Left hindlimb (tissue), 1 donor: ENCODE measurements at regions not wholly inside any gene's neighbourhood (a gene's known extent, or its start where the extent isn't known, plus 50 kb on each side); places are given as distances from the start of the nearest gene placed in this dataset.
A peak's percentile ranks its signal among the peaks of the same experiment; 100 is the strongest.
"Not testable (repeated sequence)": the region's sequence is repeated elsewhere in the genome, so short reads cannot be mapped to it uniquely, and the experiment has no call there.

Experiments
- DNase-seq: peaks from one replicate; pipeline ENCODE4 v3.0.0-alpha.2; 2018

DNA sequence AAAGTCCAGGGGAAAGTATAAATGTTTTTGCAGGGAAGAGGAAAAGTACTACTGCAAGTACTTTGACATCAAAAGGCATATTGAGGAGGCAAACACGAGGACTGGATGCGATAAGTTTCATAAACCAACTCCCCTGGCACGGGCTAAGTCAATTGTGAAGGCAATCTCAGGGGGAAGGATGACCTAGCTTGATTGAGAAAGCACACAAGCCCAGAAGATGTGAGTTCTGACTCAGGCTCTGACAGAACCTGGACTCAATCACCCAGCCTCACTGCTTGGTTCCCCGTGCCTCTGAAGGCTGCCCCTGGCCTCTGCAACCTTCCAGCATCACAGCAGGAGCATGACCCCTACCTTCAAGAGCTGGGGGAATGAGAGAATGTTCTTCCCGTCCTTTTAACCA, 93.2 kb upstream of the ZNF438 start:
- DNase-seq, result no peak

DNA sequence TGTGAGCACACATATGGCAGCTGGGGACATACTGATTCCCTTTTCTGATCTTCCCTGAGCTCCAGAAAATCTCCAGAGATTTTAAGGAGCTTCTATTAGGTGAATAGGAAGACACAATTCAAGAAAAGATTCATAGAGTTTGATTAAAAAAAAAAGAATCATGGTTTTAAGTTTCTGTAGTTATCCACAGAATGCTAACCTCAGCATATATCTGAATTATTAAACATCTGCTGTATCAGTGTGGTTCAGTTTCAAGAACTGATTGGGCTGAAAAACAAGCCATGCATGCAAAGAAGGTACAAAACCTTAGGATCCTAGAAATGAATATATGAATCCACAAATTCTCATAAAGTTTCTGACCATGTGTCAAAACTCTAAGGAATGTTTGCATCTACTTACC, 94.1 kb upstream of the ZNF438 start:
- no peak for DNase-seq

DNA sequence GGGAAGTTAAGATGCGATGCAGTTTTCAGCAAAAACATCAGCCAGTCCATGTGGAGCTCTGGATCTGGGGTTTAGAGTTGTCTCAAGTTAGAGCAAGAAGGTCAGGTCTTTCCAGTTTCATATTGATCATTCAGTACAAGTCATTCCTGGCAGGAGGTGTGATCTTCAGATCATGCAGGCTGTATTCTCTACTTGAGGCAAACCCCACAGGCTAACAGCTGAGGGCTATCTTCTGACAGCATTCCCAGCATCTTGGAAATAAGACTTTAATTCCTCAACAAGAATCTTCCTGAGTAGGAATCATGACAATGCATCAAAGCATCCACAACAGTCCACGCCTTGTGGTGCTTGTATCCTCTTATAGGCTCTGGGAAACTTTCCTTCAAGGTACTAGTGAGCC, 94.9 kb upstream of the ZNF438 start:
- DNase-seq, result no peak

DNA sequence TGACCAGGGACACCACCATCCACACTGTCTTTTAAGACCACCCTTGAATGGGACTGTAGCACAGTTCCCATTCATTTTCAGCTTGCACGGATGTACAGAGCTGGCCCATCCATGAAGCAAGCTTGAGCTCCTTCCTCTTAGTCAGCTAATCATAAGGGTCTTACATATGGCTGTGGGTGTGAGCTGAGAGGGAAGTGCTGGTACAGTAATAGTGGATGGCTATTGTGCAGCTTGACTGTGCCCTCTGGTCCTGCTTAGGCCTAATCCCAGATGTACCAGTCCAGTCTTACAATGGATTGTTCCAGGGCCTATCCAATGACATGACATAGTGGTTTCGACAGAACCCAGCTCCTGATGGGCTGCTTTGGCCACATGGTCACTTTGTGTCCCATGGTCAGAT, 96.9 kb upstream of the ZNF438 start:
- DNase-seq, result no peak

DNA sequence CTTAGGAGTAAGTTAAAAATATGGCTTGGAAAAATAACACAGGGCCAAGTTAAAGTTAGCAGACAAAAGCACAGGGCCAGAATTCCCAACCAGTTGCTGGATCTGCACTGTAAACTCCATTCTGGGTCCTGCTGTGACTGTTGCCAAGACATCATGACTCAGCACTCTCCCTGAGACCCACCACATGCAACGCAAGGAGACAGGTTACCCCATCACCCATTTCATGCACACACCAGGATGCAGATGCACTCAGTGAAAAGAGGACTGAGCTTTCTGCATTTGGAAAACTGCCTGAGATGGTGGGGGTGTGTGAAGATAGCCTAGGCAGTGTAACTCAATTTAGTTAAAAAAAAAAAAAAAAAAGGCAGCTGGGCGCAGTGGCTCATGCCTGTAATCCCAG, 97.6 kb upstream of the ZNF438 start:
- DNase-seq, result no peak

DNA sequence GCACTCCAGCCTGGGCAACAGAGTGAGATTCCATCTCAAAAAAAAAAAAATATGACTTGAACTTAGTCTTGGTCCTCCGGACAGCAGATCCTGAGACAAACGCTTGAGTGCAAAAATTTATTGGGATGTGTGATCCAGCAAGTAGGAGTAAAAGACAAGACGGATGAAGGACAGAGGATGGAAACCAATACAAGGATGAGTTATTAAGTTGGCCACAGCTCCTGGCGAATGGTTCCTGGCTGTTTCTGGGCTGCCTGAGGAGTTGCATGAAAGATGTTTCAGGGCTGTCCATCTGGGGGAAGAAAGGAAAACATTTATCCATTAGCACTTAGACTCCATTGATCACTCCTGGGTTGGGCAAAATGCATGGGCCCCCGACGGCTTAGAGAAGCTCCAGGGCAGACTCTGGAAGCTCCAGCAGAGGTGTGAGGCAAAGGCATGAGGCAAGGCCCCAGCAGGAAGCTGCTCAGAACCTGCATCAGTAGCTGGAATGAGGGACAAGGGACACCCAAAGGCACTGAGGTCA, 98.3 kb upstream of the ZNF438 start:
- no peak for DNase-seq

DNA sequence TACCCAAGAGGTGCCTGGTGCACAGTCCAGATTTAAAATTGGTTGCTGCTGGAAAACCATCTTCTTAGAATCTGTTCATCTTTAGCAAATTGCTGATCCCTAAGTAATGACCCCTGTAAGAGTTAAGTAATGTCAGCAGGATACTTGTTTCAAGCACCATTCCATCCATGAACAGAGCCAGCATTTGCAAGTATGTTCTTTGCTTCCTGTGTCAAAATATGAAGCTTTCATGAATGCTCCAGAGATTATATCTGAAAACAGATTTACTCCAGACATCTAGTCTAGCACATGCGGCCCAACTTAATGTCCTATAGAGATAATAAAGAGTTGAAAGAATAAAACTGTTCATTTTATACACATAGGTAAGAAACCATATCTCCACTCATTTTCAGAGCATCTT, 98.7 kb upstream of the ZNF438 start:
- no peak for DNase-seq

DNA sequence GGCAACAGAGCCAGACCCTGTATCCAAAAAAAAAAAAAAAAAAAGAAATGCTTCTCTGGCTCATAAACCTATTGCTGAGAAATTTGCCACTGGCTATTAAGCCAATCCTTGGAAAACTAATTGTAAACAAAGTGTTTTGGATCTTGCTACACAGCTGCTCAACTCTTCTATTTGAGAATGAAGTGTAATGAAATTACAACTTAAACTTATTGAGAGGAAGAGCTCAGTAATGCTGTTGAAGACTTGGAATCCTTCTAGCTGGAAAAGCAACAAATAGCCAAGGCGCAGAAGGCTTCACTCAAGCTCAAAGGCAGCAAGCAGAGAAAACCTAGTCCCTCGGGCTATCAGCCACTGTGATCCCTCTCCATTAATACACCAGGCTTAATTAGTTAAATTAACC, 99.6 kb upstream of the ZNF438 start:
- no peak for DNase-seq

DNA sequence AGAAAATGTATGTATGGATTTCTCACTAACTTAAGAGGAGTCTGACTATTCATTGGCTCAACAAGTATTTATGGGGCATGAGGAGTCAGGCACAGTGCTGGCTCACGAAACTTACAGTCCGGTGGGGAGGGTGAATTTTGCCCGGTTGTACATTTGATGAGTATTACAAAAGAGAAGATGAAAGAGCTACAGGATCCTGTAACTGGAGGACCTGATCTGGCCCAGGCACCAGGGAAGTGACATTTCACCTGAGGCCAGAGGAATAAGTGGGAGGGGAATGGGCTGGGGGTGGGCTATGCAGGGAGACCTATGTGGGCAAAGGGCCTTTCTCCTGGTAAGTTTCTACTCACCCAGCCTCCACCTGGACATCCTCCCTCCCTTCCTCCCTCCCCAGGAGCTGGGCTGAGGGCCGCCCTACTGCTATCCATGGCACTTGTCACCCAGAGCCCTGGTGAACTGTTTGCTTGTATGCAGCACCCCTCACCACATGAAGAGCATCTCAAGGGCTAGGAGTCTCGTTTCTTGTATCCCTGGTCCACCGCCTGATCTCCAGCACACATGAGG, 101.1 kb upstream of the ZNF438 start:
- no peak for DNase-seq

DNA sequence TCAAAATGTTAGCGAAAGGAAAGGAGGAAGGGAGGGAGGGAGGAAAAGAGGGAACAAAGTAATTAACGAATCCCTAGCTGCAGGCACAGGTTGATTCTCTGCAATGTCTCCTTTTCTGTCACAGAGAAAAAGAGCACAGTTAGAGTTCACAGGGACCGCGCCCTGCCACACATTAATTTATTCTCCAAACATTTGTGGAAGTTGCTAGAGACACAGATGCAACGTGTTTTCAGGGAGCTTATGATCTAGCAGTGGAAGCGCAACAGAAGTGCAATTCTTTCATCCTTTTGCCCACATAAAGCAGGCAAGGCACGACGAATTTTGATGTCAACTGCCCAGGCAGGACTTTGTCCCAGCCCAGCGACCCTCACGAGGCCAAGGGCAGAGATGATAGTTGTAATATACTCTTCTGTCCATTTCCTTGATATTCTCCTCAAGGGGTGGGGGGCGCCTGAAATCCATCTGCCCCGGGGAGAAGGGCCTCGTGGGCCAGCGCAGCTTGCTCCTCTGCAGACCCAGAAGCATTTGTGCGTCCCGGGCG, 101.7 kb upstream of the ZNF438 start:
- DNase-seq, result no peak

DNA sequence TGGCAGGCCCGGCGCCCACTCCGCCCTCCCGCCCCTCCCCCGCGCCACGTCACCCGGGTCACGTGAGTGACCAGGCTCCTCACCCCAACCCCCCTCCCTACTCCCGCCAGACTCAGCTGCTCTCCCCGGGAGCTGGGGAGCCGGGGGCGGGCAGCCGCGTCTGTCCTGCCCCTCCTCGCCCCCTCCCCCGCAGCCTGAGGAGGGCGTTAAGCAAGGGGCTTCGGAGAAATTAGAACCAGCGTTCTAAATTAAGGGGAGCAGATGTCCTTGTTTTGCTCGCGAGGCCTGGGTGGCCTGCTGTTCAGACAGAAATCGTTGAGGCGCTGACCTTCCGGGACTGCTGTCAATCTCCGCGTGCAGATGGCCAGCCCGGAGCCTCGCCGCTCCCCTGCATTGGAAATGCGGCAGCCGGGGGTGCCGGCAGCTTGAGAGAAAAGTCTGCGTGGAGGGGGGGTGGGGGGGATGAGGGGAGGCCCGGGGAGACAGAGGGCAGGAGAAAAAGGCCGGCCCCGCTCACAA, 102.2 kb upstream of the ZNF438 start:
- peak; percentile 92 for DNase-seq

DNA sequence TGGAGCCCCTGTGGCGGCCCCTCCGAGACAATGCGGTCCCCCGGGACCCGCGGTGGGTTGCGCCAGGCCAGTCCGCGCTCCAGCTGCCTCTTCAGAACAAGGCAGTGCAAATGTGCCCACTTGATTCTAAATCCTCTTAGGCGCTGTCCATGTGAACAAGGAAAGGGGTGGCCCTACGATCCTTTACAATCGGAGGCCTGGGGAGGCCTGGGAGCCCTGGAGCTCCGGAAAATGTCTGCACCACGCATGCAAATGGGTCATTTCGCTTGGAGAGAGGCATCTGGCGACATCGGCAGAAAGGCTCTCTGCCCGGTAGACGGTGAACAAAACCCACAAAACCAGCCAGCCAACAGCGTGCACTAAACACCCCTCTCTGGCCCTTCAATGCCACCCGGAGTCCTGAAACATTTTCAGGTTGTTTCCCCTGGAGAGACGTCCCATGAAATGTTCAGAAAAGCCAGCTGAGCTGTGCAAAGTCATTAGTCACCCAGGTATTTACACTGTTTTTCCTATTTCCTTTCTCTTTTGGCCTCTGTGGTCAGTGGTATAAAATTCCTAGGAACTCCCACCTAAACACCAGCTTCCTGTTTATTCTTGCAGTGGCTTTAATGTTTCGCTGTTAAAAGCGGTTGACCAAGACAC, 102.8 kb upstream of the ZNF438 start:
- no peak for DNase-seq

DNA sequence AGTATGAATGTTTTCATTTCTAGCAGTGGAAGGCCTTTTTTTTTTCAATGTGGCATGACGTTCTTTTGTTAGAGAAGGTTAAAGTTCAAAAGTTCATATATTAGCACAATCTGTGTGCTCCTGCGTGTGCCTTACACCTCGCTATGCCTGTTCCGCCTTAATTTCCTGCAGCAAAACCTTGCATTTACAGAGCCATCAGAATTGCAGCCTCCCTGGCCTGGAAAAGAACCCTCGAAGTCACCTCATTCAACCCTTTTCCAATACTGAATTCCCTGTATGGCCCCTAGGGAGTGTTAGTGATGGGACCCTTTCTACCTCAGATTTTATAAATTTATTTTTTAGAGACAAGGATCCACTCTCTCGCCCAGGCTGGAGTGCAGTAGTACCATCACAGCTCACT, 103.5 kb upstream of the ZNF438 start:
- DNase-seq, result no peak

DNA sequence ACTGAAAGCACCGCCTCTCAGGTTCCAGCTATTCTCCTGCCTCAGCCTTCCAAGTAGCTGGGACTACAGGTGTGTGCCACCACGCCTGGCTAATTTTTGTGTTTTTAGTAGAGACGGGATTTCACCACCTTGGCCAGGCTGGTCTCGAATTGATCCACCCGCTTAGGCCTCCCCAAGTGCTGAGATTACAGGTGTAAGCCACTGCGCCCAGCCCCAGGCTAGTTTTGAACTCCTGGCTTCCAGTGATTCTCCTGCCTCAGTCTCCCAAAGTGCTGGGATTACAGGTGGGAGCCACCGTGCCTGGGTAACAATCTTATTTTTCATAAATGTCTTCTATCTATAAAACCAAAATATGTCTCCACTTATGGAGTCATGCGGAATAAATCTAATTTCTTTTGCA, 104.1 kb upstream of the ZNF438 start:
- DNase-seq, result not testable (repeated sequence)

DNA sequence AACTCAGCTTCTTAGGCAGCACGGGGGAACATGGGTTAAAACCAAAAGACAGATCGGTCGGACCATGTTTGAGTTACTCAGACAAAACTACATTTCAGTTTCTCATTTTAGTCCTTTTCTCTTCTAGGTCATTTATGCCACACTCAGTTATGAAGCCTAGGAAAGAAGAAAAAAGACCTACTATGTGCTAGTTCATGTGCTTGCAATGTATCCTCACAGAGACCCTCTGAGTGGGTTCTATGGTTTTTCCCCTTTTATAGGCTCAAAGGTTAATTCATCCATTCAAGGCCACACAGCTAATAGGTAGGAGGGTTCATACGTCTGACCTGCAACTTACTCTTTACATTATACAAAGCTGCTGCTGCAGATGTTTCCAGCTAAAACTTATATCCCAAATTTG, 104.7 kb upstream of the ZNF438 start:
- no peak for DNase-seq

DNA sequence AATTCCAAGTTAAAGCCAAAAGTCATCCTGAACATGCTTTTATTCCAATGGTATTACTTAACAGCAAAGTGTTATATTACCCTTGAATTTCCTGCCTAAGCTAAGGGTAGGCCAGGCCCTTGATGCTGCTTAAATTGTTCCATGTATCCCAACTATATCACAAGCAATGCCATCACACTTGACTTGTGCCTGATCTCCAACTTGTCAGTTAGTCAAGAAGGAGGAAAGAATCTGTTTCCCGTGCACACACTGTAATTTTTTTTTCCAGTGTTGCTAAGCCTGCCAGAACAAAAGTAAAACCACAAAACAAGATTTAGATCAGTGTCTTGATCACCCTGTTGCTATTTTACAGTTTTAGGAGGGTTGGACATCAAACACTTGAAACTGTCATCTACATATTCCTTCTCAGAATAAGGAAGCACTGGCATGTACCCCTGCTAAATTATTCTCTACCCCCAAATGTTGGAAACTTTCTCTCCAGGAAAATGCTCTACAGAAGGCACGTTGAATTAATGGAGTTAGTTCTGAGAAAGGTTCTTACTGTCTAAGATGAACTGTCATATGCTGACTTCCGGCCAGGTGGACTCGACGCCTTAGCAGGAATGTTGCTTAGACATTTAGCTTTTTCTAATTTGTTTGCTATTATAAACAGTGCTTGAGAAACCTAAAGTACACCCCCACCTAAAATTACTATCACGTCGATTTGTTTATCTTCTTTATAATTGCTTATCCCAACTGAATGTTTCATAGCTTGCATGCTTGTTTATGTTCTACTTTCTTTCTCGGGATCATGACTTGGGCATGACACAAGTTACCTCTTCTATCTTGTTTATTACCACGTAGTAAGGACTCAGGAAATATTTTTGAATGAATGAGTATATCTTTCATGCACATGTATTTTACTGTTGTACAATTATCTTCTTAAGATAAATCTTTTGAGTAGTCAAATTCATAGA, 105.5 kb upstream of the ZNF438 start:
- no peak for DNase-seq

DNA sequence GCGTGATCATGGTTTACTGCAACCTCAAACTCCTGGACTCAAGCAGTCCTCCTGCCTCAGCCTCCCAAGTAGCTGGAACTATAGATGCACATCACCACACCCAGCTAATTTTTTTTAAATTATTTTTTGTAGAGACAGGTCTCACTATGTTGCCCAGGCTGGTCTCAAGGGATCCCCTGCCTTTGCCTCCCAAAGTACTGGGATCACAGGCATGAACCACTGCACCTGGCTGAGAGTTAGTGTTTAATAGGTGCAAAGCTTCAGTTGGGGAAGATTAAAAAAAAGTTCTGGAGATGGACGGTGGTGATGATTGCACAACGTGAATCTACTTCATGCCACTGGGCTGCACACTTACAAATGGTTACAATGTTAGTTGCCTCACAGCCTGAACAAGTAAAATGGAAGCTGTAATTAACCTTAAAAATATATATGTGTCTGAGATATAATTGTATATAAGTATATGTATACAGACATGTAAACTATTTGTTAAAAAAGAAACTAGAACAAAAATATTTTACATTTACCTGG, 106.4 kb upstream of the ZNF438 start:
- no peak for DNase-seq

DNA sequence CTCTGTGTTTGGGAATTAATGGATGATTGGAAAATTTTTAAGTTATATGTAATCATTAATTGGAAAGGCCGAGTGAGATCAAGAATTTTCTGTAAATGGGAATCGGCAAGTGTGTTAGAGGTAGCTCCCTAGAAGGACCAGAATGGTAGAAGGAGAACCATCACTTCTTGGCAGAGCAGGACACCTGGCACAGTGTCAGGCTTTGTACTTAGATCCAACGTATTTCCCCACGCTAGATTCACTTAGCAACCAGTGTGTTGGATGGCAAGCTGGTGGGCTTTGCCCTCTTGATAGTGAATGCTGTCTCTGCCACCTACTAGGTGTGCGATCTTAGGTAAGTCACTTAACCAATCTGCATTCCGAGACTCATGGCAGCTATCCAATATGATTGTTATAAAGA, 107.8 kb upstream of the ZNF438 start:
- DNase-seq, result no peak

DNA sequence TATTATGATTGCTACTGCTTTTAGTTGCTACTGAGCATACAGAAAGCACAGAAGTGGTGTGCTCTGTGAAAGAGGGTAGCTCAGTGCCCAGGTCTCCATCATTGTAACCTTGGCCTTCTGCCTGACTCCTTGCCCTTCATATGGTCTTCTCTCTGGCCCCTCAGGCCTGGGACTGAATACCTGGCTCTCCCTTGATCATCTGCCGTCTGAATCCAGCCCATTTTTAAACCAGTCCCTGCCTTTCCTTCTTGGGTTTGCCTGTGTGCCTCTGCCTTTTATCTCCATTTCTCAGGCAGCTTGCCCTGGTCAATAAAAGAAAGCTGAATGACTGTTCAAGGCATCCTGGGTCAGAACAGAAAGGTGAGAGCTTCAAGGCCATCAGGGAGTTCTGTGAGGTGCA, 109.1 kb upstream of the ZNF438 start:
- DNase-seq, result no peak

DNA sequence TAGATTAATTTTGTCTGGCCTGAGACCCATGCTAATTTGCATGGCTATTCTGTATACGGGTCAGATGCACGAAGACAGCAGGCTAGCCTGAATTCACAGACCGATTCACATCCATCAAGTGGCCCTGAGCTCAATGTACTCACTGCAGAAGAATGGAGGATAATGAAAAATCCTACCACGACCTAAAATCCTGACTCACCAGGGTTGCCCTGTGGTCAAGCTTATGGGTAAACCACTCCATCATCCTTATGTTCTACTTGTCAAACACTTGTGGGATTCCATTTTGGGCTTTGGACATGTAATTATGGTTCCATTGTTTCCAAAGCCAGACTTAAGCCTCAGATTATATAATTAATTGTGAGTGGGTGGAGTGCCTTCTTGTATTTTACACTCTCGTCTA, 110.4 kb upstream of the ZNF438 start:
- DNase-seq, result no peak

DNA sequence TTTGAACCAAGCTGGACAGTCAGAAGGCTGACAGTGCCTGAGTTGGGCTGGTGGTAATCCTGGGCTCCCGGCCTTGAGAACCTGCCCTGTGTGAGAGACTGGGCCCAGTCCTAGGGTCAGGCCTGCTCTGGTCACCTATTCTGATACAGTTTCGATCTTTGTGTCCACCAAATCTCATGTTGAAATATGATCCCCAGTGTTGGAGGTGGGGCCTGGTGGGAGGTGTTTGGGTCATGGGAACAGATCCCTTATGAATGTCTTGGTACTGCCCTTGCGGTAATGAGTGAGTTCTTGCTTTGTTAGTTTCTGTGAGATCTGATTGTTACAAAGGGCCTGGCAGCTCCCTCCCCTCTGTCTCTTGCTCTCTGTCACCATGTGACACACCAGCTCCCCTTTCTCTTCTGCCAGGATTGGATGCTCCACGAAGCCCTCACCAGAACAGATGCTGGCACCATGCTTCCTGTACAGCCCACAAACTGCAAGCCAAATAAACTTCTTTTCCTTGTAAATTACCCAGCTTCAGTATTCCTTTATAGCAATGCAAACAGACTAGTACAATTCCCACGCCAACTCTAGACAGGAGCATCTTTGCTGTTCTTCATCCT, 111.8 kb upstream of the ZNF438 start:
- DNase-seq, result no peak

DNA sequence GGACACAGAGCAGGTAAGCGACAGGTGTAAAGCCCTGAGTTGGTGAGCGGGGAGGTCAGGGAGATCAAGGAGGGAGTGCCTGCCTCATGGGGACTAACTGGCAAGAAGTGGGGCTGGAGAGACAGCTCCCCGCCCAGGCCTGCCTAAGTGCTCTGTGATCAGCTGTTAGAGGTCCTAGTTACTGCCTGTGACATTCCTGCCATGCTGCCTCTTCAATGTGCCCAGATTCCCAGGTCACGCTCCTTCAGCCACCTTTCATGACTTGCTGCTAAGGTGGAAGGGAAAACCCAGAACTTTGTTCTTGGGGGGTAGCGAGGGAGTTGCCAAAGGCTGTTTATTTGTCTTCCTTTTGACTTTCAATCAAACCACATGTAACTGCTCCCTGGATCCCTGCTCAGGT, 114.3 kb upstream of the ZNF438 start:
- DNase-seq, result no peak
